Islet of Langerhans (tissue), 1 donor: ENCODE measurements at regions not wholly inside any gene's neighbourhood (a gene's known extent, or its start where the extent isn't known, plus 50 kb on each side); places are given as distances from the start of the nearest gene placed in this dataset.
"Not testable (repeated sequence)": the region's sequence is repeated elsewhere in the genome, so short reads cannot be mapped to it uniquely, and the experiment has no call there.

Experiments used
- FAIRE-seq: peaks from one replicate; lab custom pipeline; 2011; peaks lifted over from hg19 to GRCh38; lab: Jason Lieb, UNC

DNA sequence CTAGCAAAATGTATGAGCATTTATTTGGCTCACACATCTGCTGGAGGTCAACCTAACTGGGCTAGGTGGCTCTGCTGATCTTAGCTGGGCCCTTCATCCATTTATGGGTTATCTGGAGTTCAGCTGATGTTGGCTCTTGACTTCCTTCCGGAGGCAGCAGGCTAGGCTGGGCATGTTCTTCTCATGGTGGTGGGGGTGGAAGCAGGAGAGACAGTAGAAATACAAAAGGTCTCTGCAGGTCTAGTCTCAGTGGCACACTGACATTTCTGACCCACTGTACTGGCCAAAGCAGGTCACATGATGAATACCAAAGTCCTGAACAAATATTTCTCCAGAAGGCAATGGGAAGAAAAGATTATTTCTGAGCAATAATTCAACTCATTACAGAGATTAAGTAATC is 334.6 kb downstream of the CRPPA start:
- FAIRE-seq, result no peak

DNA sequence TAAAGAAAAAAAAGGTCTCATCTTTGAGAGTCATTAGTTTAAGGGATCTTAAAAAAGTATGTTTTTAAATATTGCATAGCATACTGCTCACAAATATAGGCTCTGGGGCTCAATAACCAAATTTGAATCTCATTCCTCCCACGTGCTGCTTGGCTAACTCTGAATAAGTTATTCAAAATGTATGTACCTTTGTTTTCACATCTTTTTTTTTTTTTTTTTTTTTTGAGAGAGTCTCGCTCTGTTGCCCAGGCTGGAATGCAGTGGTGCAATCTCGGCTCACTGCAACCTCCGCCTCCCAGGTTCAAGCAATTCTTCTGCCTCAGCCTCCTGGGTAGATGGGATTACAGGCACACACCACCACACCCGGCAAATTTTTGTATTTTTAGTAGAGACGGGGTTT is 335.6 kb downstream of the CRPPA start:
- FAIRE-seq, result not testable (repeated sequence)

DNA sequence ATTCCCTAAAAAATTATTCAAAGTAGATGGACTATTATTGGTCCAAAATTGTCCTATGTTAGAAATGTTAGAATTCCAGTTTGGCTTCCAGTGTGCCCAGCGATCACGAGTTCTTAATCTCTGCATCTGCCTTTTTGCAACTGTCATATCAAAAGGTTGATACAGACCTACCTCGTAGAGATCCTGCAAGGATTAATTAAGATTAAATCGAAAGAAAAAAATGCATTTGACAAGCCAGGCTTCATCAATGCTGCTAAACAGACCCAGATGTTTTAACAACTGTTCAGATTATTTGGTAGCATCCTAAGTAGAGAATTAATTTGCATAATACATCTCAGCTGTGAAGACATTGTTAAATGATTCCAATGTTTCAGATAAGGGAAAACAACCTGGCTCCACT is 336.5 kb downstream of the CRPPA start:
- no peak for FAIRE-seq

DNA sequence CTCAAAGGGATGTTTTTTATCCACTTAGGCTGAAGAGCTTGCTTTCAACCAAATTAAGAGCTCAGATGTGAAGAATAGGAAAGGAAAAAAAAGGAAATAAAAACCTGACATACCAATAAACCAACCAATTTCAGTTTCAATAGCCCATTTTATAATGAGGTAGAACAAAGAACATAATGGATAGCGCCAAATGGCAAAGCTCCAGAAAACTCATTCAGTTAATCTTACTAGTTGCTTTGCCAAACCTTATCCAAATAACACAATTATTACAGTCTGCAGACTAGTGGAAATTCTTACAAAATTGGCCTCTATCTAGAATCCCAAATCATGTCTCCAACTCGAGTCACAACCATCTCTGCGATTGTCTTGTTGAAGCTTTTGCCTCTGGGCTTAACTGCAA is 337.0 kb downstream of the CRPPA start:
- FAIRE-seq, result no peak

DNA sequence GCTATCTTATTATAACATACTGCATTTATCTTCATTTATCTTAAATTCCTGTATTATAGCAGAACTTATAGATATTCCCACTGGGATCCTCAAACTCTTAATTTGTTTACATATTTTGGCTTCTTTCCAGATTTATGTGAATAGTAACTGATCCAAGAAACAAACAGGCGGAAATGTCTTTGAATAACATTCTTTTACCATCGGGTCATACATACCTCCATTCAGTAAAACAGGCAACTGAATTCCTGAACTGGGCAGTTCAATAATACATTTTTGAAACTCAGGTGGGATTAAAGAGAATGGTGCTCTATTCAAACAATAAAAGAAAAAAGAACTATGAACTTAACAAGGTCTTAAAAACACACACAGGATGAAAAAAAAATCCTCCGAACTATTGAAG is 337.4 kb downstream of the CRPPA start:
- FAIRE-seq, result no peak

DNA sequence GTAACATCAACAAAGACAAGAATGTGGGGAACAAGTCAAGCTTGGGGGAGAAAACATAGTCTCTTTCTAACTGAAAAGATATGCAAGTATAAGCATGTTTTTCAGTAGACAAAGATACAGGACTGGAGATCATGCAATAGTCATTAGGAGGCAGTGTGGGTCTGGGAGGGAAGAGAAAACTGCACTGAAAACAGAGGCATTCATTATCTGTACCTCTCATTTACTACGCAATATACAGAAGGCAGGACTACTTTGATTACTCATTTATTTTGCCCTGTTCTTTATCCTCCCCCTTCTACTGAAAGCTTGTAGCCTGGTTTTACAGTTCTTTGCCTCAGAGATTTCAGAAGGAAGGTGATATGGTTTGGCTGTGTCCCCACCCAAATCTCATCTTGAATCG is 341.2 kb downstream of the CRPPA start:
- FAIRE-seq, result no peak

DNA sequence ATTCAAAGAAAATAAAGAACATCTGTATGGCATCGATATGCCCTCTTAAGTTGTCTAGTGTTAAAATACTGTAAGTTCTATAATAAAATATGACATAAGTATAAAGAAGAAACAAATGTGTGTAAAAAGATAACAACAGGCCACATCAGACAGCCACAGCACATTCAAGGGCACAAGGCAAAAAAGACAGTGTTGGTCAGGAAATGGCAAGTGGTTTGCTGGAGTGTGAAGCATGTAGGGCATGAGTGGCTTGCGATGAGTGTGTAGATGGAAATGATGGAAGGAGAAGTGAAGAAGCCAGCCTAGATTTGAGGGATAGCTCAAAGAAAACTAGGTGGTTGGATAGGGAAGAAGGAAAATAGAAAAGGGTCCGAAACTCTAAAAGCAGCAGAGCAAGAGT is 341.6 kb downstream of the CRPPA start:
- FAIRE-seq, result no peak

DNA sequence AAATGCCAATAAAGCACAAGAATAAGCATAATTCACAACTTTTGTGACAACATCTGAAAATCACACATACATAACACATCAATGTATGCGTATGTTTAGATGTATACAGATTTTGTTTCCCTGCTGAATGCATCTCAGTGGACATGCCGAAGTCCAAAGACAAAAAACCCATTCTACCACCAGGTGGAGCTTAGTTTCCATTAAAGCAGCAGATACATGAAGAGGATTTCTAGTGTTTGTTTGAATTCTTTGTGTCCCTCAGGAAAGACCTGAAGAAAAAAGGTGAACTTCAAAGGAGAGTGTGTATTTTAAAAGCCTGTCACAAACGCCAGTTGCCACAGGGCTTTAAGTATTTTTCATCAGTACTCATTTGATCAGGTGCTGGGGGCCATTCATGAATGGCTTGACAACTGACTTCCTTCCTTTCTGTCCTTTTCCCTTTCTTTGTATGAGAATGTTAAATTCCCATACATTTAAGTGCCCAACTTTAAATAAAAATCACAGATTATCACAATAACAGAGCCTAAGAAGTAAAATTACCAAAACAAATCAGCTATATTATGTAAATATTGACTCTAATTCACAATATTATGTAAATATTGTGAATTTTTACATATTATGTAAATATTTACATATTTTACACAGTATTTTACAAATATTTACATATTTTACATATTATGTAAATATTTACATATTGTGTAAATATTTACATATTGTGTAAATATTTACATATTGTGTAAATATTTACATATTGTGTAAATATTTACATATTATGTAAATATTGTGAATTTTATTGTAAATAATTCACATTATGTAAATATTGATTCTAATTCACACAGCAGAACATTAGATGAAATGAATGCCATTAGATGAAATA is 343.0 kb downstream of the CRPPA start:
- FAIRE-seq, result peak; percentile 96

DNA sequence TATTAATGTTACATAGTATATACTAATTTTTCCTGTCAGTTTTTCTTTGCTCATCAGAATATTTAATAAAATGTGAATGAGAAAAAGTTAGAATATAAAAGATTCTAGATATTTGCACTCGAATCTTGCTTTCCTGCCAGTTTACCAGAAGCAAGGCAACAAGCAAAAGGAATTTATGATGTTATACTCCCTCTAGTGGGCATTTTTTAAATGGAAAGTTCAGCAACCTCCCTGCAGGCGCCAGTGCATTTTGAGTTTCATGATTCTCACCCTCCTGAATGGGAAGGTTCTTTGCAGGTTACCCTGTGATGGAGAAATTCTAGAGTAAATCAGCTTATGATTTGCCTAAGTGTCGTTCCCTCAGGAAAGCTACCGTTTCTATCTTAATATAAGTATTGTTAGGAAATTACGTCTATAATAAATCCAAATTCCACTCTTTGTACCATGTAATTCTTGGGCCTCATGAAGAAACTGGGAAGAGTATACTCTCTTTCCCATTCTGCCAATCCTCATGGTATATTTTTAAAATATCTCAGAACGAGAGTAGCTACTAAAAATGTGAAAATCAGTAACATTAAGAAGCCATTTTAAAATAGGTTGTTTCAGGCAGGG is 350.0 kb downstream of the CRPPA start:
- FAIRE-seq, result peak; percentile 97

DNA sequence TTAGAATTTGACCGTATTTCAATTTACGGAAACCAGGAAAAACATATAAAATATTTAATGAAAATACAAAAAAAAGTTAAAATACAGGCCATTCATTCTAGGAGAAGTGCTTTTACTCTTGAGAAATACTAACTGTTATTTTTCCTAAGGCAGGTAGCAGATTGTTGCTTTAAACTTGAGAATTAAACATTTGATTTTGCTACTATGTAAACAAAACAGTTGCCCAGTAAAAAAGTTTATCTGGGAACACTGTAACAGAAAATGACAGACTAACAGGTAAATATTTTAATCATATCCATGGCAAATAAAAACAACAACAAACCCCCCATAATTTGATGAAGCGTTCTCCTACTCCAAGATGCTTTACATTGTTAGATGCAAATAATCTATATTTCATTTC is 350.5 kb downstream of the CRPPA start:
- FAIRE-seq, result no peak

DNA sequence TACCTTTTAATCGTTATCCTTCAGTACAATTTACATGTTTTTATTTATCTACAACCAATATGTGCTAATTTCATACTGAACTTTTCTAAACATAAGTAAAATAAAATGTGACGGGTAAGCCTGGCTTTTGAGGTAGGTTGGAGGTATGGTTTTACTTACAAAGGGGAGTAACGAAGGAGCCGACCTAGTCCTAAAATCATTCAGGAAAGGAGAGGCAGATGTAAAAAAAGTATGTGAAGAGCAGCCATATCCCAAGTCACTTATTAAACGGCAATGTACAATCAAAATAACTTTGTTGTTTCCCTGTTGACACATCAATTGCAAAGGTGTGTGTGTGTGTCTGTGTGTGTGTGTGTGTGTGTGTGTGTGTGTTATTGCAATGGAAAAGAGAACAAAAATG is 351.3 kb downstream of the CRPPA start:
- no peak for FAIRE-seq

DNA sequence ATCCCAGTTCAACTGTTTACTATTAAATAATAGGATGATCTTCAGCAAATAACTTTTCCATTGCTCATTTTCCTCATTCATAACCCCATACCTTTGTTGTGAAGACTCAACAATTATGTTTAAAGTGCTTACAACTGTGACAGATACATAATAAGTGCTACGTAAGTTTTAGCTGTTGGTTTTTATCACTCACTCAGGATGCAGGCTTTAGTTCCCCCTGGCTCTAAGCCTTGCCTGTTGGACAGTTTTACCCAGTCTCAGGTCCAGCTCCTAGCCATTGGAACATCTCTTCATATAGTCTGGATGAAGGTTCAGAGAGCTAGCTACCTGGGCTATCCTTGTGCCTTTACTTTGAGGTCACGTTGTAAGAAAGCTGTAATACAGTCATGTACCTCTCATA is 353.2 kb downstream of the CRPPA start:
- FAIRE-seq, result no peak

DNA sequence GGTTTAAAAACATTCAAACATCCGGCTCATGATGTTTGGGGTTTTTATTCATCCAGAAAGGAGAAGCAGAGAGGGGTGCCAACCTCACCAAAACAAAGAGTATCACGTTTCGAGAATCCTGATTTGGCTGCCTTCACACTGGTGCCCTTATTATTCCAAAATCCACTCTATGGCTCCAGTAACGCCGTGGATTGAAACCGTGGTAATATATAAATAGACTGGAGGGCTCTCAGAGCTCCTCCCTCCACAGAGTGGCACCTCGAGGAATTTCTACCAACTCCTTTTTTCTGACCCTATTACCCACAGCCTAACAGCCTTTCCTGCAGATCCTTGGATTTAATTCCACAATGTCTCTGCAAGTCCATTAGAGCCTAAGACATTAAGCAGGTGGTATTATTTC is 353.6 kb downstream of the CRPPA start:
- FAIRE-seq, result no peak

DNA sequence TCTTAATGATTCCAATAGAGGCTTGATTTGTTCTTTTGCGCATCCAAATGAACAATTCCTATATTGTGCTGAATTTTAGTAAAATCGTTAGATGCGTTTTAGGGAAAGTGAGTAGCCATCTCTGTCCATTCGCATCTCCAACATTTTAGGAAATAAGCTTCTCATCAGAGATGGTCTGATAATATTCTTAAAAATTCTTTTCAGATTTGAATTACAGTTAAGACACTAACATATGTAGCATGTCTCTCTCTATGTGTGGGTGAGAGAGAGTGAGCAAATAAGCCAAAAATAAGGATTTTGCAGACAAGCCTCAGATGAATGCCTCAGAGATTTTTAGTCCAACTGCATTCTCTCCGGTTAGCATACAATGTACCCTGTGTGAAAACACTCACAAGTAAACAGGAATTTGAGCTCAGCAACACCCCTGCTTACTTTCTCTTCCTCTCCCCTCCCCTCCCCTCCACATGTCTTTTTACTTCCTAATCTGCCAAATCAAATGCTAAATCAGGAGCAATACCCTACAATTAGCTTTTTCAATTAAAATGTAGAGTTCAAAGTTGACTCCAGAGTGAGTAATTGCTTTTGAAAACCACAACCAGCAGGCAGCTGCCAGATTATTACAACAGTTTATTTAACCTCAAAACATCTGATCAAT is 354.4 kb downstream of the CRPPA start:
- no peak for FAIRE-seq

DNA sequence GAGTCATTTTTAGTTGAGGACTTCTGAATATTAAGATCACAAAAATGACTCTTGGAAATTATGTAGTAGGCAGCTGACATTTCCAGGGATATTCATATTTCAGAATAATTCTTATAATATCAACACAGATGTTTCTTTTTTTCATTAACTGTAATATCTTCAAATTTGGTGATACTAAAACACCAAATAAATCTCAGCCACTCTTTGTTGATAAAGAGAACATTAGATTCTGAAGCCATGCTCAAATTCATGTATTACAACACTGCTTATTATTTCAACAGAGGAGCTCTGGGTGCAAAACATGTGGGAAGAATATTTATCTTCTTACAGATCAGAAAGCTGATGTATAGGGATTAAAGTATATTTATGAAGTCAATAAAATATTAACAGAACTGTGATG is 355.4 kb downstream of the CRPPA start:
- FAIRE-seq, result no peak

DNA sequence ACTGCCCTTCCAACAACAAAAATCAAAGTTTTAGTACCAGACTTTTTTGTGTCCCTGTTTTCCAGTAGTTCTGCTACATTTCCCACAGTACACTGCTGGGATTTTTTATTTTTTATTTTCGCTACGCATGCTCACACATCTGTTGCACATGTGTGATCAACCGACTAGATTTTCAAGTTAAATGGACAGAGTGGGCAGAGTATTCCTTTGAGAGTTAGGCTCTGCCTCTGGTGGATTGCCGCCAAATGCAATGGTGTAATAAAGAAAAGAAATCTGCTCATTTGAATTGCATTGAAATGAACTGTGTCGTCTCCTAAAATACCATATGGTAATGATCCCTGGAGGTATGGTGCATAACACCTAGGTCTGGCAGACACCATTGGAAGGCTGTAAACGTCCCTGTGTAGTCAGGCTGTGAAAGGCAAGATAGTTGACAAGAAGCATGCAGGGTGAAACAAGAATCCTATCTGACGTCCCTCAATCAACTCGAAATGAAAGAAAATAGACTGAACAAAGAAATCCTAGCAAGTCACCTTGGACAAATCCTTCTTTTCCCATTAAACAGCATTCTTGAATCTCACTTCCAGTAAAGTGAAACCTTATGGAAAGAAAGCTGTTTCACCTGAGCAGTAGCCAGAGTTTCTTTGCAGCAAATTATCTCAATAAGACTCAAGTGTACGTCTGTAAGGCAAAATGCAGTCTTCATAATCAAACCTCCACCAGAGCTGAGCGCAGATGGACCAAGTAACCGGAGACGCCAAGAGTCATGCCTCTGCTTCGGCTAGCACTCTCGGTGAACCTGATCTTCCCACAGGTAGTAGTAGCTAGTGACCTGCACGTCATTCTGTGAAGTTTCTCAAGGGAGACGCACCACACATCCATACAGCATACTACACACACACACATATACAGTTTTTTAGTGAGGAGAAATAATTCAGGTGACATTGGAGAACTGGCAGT is 357.3 kb downstream of the CRPPA start:
- FAIRE-seq, result no peak

DNA sequence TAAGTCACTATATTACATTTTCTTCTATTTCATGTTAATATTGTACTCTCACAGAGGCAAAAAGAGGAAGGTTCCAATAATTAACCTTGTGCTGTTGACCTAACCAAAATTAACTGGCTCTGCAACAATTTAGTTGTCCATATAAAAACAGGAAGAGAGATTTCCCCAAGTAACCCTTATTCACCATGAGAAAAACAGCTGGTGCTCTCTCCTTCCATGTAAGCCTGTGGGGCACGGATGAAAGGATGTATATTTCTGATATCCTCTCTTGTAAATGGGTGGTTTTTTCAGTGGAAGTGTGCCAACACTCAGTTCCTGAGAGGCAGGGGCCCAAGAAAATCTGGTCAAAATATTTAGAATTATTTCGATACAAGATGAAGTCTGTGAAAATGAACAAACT is 358.1 kb downstream of the CRPPA start:
- FAIRE-seq, result no peak

DNA sequence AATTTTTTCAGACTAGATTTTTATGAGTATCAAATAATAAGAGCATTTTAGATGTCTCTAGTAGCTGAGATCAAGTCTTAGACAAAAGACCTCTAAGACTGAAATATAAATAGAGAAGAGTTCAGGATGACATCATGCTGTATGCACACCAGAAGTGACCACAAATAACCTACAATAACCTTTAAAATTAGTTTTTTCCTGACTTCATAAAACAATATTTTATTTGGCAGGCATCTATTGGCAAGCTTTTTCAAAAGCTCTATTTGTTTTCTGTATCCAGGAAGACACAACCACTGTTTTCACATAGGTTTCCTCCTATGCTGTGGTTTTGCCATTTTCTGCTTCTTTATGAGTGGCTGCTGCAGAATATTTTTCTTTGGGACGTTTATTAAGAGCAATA is 359.1 kb downstream of the CRPPA start:
- no peak for FAIRE-seq

DNA sequence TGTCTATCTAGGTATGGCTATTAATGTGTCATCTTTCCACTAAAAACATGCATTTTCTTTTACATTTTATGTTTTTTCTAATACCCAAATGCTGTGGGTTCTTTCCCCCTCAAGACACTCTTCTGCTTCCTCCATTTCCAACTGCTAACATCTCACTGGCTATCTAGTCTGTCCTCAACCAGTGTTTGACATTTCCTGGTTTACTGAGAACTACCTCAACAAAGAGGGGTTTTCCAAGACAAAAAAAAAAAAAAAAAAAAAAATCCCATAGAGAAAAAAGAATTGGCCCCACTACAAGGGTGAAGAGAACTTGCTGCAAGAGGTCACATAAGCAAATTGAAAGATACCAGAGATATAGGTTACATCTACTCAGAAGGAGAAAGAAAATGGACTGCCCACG is 359.7 kb downstream of the CRPPA start:
- FAIRE-seq, result no peak

DNA sequence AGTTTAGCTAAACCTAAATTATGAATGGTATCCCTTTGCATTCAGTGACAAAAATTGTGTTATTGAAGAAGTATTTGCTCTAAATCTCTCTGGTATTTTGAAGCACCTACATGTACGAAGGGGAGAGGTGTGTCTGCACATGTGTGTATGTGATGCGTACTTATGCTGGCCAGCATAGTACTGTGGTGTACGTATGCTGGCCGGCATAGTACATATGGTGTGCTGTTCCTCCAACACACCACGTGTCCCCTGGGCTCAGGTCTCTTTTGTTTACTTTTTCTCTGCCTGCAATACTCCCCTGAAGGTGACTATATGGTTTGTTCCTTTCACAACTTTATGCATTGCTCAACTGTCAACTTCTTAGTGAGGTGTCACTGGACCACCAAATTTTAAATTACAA is 360.3 kb downstream of the CRPPA start:
- no peak for FAIRE-seq

DNA sequence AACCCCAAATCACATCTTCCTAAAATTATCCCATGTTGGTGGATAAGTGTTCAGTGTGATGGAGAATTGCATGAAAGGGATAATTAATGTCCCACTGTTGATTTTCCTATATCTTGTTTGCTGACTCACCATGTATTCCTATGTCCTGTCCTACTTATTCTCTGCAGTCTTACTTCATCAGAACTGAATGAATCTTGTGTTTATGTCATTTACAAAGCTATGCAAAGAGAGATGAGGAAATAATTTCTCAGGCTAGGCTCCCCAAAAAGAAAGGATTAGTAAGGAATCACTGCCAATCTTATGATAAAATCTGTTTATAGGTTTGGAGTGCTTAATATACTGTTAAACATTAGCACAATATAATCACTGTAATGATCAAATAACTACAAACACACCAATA is 360.8 kb downstream of the CRPPA start:
- FAIRE-seq, result no peak

DNA sequence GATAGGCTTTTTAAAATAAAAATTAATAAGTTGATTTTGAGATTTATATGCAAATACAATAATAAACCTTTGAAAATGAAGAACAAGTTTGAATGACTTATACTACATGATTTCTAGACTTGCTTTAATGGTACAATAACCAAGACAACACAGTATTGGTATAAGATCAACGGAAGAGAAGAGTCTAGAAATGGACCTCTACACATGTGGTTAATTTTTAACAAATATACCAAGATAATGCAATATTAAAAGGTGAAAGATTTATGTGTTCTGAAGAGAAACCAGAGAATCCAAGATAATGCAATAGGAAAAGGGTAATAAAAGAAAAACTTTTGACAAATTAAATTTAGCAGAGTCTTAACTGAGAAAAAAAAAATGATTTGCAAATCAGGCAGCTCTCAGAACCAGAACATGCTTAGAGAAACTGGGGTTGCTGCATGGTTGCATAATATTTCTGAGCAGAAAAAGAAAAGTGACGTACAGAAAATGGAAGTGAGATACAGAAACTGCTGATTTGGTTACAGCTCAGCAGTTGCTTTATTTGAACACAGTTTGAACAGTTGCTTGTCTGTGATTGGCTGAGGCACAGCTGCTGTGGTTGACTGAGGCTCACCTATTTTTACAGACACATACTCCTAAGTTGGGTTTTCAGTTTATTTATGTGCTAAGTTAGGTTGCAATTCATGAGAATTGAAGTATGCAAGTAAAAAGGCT is 365.9 kb downstream of the CRPPA start:
- no peak for FAIRE-seq
